ENCODE measurements at regions not wholly inside any gene's neighbourhood (a gene's known extent, or its start where the extent isn't known, plus 50 kb on each side); places are given as distances from the start of the nearest gene placed in this dataset.

DNA sequence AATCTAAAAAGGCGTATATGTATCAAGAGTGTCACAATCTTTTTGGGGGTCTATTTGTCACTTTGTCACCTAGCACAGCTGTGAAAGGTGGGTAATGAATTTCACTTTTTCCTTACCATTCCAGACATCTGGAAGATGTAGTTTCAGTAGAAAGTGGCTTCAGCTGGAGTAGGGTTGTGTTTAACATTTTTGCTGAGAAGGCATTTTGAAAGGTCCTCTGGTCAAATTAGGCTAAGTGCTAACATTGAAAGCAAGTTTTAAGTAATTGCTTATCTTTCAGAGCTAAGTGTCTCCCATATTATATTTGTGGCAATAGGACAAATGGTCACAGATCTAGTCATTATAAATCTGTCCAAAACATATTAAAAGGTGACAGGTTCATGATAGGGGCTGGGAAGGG, 542.1 kb upstream of the SPHKAP start:
- no peaks in the 10 kb centered on the region for H3K36me3 ChIP-seq (ENCODE audit: control insufficient read depth in 4 of 4, insufficient read depth in 3 of 4, low read depth in 1 of 4, low read length in 3 of 4)
- H3K27me3 ChIP-seq (ENCODE audit: control insufficient read depth in 4 of 4, insufficient read depth in 4 of 4, low read length in 3 of 4) = no peaks in the 10 kb centered on the region
- no peak overlapping the region for H3K4me3 ChIP-seq (ENCODE audit: low read depth in 1 of 3, low read length in 3 of 3)
- no peak overlapping the region for H3K9ac ChIP-seq (ENCODE audit: low read depth in 1 of 2, low read length in 2 of 2)
- 92% methylated on average over 1 of the region's 1 CpG for WGBS
- DNase-seq (ENCODE audit: low spot score) = no peak
- no peak overlapping the region for H3K27ac ChIP-seq (ENCODE audit: low read depth in 1 of 2, low read length in 2 of 2)
- no peaks in the 10 kb centered on the region for H3K9me3 ChIP-seq (ENCODE audit: control insufficient read depth in 4 of 4, low read length in 3 of 4)
- no peaks in the 10 kb centered on the region for H3K4me1 ChIP-seq (ENCODE audit: control insufficient read depth in 4 of 4, insufficient read depth in 4 of 4, low read length in 3 of 4)
- TF ChIP-seq GABPA (IDR thresholded peaks at IDR 0.05 in 1 of 2, conservative IDR thresholded peaks at IDR 0.05 in 1 of 2) (no peak), NR2F2 (IDR thresholded peaks at IDR 0.05) (no peak), HNF4G (IDR thresholded peaks at IDR 0.05) (no peak), JUND (IDR thresholded peaks at IDR 0.05) (no peak), RAD21 (IDR thresholded peaks at IDR 0.05) (no peak), SP1 (IDR thresholded peaks at IDR 0.05) (no peak), FOXA2 (IDR thresholded peaks at IDR 0.05) (no peak), FOXA1 (IDR thresholded peaks at IDR 0.05) (no peak), TAF1 (conservative IDR thresholded peaks at IDR 0.05) (no peak), RXRA (IDR thresholded peaks at IDR 0.05) (no peak), EGR1 (IDR thresholded peaks at IDR 0.05; ENCODE audit: low read depth in 2 of 2) (no peak)
- TF ChIP-seq, protein P1, sequence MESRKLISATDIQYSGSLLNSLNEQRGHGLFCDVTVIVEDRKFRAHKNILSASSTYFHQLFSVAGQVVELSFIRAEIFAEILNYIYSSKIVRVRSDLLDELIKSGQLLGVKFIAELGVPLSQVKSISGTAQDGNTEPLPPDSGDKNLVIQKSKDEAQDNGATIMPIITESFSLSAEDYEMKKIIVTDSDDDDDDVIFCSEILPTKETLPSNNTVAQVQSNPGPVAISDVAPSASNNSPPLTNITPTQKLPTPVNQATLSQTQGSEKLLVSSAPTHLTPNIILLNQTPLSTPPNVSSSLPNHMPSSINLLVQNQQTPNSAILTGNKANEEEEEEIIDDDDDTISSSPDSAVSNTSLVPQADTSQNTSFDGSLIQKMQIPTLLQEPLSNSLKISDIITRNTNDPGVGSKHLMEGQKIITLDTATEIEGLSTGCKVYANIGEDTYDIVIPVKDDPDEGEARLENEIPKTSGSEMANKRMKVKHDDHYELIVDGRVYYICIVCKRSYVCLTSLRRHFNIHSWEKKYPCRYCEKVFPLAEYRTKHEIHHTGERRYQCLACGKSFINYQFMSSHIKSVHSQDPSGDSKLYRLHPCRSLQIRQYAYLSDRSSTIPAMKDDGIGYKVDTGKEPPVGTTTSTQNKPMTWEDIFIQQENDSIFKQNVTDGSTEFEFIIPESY (IDR thresholded peaks at IDR 0.05) = no peak
- TF ChIP-seq, protein P2, sequence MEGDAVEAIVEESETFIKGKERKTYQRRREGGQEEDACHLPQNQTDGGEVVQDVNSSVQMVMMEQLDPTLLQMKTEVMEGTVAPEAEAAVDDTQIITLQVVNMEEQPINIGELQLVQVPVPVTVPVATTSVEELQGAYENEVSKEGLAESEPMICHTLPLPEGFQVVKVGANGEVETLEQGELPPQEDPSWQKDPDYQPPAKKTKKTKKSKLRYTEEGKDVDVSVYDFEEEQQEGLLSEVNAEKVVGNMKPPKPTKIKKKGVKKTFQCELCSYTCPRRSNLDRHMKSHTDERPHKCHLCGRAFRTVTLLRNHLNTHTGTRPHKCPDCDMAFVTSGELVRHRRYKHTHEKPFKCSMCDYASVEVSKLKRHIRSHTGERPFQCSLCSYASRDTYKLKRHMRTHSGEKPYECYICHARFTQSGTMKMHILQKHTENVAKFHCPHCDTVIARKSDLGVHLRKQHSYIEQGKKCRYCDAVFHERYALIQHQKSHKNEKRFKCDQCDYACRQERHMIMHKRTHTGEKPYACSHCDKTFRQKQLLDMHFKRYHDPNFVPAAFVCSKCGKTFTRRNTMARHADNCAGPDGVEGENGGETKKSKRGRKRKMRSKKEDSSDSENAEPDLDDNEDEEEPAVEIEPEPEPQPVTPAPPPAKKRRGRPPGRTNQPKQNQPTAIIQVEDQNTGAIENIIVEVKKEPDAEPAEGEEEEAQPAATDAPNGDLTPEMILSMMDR (IDR thresholded peaks at IDR 0.05; ENCODE audit: low read depth, low read length, missing input control) = no peak
- TF ChIP-seq, protein P3, sequence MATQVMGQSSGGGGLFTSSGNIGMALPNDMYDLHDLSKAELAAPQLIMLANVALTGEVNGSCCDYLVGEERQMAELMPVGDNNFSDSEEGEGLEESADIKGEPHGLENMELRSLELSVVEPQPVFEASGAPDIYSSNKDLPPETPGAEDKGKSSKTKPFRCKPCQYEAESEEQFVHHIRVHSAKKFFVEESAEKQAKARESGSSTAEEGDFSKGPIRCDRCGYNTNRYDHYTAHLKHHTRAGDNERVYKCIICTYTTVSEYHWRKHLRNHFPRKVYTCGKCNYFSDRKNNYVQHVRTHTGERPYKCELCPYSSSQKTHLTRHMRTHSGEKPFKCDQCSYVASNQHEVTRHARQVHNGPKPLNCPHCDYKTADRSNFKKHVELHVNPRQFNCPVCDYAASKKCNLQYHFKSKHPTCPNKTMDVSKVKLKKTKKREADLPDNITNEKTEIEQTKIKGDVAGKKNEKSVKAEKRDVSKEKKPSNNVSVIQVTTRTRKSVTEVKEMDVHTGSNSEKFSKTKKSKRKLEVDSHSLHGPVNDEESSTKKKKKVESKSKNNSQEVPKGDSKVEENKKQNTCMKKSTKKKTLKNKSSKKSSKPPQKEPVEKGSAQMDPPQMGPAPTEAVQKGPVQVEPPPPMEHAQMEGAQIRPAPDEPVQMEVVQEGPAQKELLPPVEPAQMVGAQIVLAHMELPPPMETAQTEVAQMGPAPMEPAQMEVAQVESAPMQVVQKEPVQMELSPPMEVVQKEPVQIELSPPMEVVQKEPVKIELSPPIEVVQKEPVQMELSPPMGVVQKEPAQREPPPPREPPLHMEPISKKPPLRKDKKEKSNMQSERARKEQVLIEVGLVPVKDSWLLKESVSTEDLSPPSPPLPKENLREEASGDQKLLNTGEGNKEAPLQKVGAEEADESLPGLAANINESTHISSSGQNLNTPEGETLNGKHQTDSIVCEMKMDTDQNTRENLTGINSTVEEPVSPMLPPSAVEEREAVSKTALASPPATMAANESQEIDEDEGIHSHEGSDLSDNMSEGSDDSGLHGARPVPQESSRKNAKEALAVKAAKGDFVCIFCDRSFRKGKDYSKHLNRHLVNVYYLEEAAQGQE (IDR thresholded peaks at IDR 0.05) = no peak
- TF ChIP-seq, protein P4, sequence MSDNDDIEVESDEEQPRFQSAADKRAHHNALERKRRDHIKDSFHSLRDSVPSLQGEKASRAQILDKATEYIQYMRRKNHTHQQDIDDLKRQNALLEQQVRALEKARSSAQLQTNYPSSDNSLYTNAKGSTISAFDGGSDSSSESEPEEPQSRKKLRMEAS (IDR thresholded peaks at IDR 0.05) = no peak

DNA sequence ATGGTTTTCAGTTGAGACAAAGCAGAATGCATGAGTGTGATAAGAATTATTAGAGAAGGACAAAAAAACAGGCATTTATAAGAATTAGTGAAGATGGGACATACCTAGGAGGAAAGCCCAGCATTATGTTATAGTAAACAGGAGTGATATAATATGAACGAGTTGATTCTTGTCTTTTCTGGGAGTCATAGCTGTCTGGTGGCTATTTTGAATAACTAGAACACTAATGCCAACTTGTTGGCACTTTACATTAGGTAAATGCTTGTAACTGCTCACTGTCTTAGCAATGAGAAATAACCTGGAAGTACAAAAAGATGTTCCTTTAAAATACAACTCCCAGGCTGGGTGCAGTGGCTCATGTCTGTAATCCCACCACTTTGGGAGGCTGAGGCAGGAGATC, 540.8 kb upstream of the SPHKAP start:
- Histone ChIP-seq H3K27ac (ENCODE audit: low read depth in 1 of 2, low read length in 2 of 2) (no peak overlapping the region), H3K36me3 (ENCODE audit: control insufficient read depth in 4 of 4, insufficient read depth in 3 of 4, low read depth in 1 of 4, low read length in 3 of 4) (no peaks in the 10 kb centered on the region), H3K27me3 (ENCODE audit: control insufficient read depth in 4 of 4, insufficient read depth in 4 of 4, low read length in 3 of 4) (no peaks in the 10 kb centered on the region), H3K4me3 (ENCODE audit: low read depth in 1 of 3, low read length in 3 of 3) (no peak overlapping the region), H3K4me1 (ENCODE audit: control insufficient read depth in 4 of 4, insufficient read depth in 4 of 4, low read length in 3 of 4) (no peaks in the 10 kb centered on the region), H3K9ac (ENCODE audit: low read depth in 1 of 2, low read length in 2 of 2) (no peak overlapping the region), H3K9me3 (ENCODE audit: control insufficient read depth in 4 of 4, low read length in 3 of 4) (no peaks in the 10 kb centered on the region)
- 18% methylated on average over 1 of the region's 1 CpG for WGBS
- no peak for DNase-seq (ENCODE audit: low spot score)
- TF ChIP-seq RAD21 (IDR thresholded peaks at IDR 0.05) = no peak
- TF ChIP-seq NR2F2 (IDR thresholded peaks at IDR 0.05) = no peak
- TF ChIP-seq SP1 (IDR thresholded peaks at IDR 0.05) = no peak
- TF ChIP-seq, protein P1 (IDR thresholded peaks at IDR 0.05) = no peak
- no peak for TF ChIP-seq HNF4G (IDR thresholded peaks at IDR 0.05)
- TF ChIP-seq JUND (IDR thresholded peaks at IDR 0.05) = no peak
- TF ChIP-seq, protein P2 (IDR thresholded peaks at IDR 0.05; ENCODE audit: low read depth, low read length, missing input control) = no peak
- no peak for TF ChIP-seq GABPA (IDR thresholded peaks at IDR 0.05 in 1 of 2, conservative IDR thresholded peaks at IDR 0.05 in 1 of 2)
- TF ChIP-seq YY1 (IDR thresholded peaks at IDR 0.05) = no peak
- TF ChIP-seq, protein P5, sequence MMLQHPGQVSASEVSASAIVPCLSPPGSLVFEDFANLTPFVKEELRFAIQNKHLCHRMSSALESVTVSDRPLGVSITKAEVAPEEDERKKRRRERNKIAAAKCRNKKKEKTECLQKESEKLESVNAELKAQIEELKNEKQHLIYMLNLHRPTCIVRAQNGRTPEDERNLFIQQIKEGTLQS (IDR thresholded peaks at IDR 0.05) = no peak
- no peak for TF ChIP-seq FOXA2 (IDR thresholded peaks at IDR 0.05)
- TF ChIP-seq, protein P4 (IDR thresholded peaks at IDR 0.05) = no peak
- TF ChIP-seq RXRA (IDR thresholded peaks at IDR 0.05) = no peak
- TF ChIP-seq FOXA1 (IDR thresholded peaks at IDR 0.05) = no peak
- TF ChIP-seq EGR1 (IDR thresholded peaks at IDR 0.05; ENCODE audit: low read depth in 2 of 2) = no peak

All from liver (tissue), 8 donors.